Loucy (cell line): ENCODE measurements at regions not wholly inside any gene's neighbourhood (a gene's known extent, or its start where the extent isn't known, plus 50 kb on each side); places are given as distances from the start of the nearest gene placed in this dataset.

ENCODE experiments used
- EZH2phosphoT487 ChIP-seq: fragments of 200-600 bp; IDR thresholded peaks from 2 replicates; pipeline ENCODE4 v1.6.1; 2018; ENCODE audit warnings: antibody characterized with exemption, mild to moderate bottlenecking, moderate library complexity, borderline replicate concordance
- TF ChIP-seq, protein P1 (sequence below): fragments of 200-600 bp; sonication (generic); conservative IDR thresholded peaks from 2 replicates; pipeline ENCODE4 v1.5.1; 2014; ENCODE audit warnings: mild to moderate bottlenecking, antibody characterized with exemption, low read length

DNA sequence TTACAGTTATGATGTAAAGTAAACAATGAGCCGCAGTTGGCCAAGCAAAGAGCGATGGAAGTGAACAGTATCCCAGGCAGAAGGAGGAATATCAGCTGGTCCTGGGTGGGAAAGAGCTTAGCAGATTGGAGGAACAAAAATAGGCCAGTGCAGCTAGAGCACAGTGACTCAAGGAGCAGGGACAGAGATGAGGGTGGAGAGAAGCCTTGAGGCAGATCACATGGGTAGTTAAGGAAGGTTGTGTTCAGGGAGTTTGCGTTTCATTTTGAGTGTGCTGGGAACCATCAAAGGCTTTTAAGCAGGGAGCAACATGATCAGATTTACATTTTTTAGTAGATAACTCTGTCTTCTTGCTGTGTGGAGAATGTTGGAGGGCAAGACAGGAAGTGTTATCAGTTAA lies 113.6 kb downstream of the OAT start:
- TF ChIP-seq, protein P1, sequence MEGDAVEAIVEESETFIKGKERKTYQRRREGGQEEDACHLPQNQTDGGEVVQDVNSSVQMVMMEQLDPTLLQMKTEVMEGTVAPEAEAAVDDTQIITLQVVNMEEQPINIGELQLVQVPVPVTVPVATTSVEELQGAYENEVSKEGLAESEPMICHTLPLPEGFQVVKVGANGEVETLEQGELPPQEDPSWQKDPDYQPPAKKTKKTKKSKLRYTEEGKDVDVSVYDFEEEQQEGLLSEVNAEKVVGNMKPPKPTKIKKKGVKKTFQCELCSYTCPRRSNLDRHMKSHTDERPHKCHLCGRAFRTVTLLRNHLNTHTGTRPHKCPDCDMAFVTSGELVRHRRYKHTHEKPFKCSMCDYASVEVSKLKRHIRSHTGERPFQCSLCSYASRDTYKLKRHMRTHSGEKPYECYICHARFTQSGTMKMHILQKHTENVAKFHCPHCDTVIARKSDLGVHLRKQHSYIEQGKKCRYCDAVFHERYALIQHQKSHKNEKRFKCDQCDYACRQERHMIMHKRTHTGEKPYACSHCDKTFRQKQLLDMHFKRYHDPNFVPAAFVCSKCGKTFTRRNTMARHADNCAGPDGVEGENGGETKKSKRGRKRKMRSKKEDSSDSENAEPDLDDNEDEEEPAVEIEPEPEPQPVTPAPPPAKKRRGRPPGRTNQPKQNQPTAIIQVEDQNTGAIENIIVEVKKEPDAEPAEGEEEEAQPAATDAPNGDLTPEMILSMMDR = no peak
- TF ChIP-seq EZH2phosphoT487 = no peak
